ENCODE measurements at regions not wholly inside any gene's neighbourhood (a gene's known extent, or its start where the extent isn't known, plus 50 kb on each side); places are given as distances from the start of the nearest gene placed in this dataset.

DNA sequence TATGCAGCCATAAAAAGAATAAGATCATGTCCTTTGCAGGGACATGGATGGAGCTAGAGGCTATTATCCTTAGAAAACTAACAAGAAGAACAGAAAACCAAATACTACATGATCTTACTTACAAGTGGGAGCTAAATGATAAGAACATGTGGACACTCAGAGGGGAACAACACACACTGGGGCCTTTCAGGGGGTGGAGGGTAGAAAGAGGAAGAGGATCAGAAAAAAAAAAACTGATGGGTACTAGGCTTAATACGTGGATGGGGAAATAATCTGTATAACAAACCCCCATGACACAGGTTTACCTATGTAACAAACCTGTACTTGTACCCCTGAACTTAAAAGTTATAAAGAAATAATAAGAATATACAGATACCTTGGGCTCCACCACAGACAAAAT lies 514.2 kb downstream of the ARL4A start:
- H3K4me3 ChIP-seq: no peak overlapping the region
- ATAC-seq: no peak
- H3K9me3 ChIP-seq: no peaks in the 10 kb centered on the region
- intact Hi-C loops (cut with DNase I): no loop called here
- no peak for DNase-seq
- H3K27ac ChIP-seq: no peak overlapping the region
- no peaks in the 10 kb centered on the region for H3K36me3 ChIP-seq
- H3K4me1 ChIP-seq: no peaks in the 10 kb centered on the region
- H3K27me3 ChIP-seq (ENCODE audit: low read depth): no peaks in the 10 kb centered on the region
- TF ChIP-seq, protein P1, sequence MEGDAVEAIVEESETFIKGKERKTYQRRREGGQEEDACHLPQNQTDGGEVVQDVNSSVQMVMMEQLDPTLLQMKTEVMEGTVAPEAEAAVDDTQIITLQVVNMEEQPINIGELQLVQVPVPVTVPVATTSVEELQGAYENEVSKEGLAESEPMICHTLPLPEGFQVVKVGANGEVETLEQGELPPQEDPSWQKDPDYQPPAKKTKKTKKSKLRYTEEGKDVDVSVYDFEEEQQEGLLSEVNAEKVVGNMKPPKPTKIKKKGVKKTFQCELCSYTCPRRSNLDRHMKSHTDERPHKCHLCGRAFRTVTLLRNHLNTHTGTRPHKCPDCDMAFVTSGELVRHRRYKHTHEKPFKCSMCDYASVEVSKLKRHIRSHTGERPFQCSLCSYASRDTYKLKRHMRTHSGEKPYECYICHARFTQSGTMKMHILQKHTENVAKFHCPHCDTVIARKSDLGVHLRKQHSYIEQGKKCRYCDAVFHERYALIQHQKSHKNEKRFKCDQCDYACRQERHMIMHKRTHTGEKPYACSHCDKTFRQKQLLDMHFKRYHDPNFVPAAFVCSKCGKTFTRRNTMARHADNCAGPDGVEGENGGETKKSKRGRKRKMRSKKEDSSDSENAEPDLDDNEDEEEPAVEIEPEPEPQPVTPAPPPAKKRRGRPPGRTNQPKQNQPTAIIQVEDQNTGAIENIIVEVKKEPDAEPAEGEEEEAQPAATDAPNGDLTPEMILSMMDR (IDR thresholded peaks at IDR 0.05): no peak

DNA sequence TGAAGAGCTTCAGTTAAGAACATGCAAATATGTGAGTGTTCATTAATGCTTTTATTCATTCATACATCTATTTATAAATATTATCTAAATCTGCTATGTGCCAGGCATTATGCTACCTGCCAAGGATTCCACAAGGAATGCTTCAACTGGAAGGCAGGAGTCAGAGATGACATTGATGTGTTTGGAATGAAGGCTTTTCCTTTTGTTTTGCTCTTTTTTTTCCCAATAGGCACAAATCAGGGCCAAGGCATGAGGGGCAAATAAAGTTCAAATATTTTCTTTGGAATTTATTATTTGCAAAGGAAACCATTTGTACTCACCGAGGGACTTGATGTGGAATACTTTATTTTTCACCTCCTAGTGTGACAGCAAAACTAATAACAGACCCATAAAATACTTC lies 530.3 kb downstream of the ARL4A start:
- H3K9me3 ChIP-seq: no peaks in the 10 kb centered on the region
- DNase-seq (no peak), ATAC-seq (no peak)
- TF ChIP-seq, protein P1 (IDR thresholded peaks at IDR 0.05): no peak
- H3K4me3 ChIP-seq: no peak overlapping the region
- no peaks in the 10 kb centered on the region for H3K36me3 ChIP-seq
- no peak overlapping the region for H3K27ac ChIP-seq
- intact Hi-C loops (cut with DNase I): no loop called here
- no peaks in the 10 kb centered on the region for H3K27me3 ChIP-seq (ENCODE audit: low read depth)
- H3K4me1 ChIP-seq: no peaks in the 10 kb centered on the region

GRCh38 chr7:13225068-13225467 lies 537.6 kb downstream of the ARL4A start:
- intact Hi-C loops (cut with DNase I): no loop called here
- no peak overlapping the region for H3K27ac ChIP-seq
- H3K27me3 ChIP-seq (ENCODE audit: low read depth): no peaks in the 10 kb centered on the region
- H3K4me1 ChIP-seq: no peaks in the 10 kb centered on the region
- ATAC-seq (no peak), DNase-seq (no peak)
- H3K9me3 ChIP-seq: no peaks in the 10 kb centered on the region
- H3K4me3 ChIP-seq: no peak overlapping the region
- H3K36me3 ChIP-seq: no peaks in the 10 kb centered on the region
- TF ChIP-seq, protein P1 (IDR thresholded peaks at IDR 0.05): no peak

GRCh38 chr7:13226385-13226784 lies 539.0 kb downstream of the ARL4A start:
- Histone ChIP-seq H3K4me1 (no peaks in the 10 kb centered on the region), H3K9me3 (no peaks in the 10 kb centered on the region), H3K27ac (no peak overlapping the region), H3K4me3 (no peak overlapping the region), H3K27me3 (ENCODE audit: low read depth) (no peaks in the 10 kb centered on the region), H3K36me3 (no peaks in the 10 kb centered on the region)
- intact Hi-C loops (cut with DNase I): no loop called here
- ATAC-seq (no peak), DNase-seq (no peak)
- TF ChIP-seq, protein P1 (IDR thresholded peaks at IDR 0.05): no peak

GRCh38 chr7:13231216-13231615 lies 543.8 kb downstream of the ARL4A start:
- DNase-seq: no peak
- Histone ChIP-seq H3K27me3 (ENCODE audit: low read depth) (no peaks in the 10 kb centered on the region), H3K9me3 (no peaks in the 10 kb centered on the region), H3K27ac (no peak overlapping the region), H3K4me3 (no peak overlapping the region), H3K4me1 (no peaks in the 10 kb centered on the region), H3K36me3 (no peaks in the 10 kb centered on the region)
- ATAC-seq: no peak
- intact Hi-C loops (cut with DNase I): no loop called here
- TF ChIP-seq, protein P1 (IDR thresholded peaks at IDR 0.05): no peak

GRCh38 chr7:13235436-13235835 lies 548.0 kb downstream of the ARL4A start:
- H3K4me1 ChIP-seq: no peaks in the 10 kb centered on the region
- TF ChIP-seq, protein P1 (IDR thresholded peaks at IDR 0.05): no peak
- H3K9me3 ChIP-seq: no peaks in the 10 kb centered on the region
- H3K27me3 ChIP-seq (ENCODE audit: low read depth): no peaks in the 10 kb centered on the region
- intact Hi-C loops (cut with DNase I): no loop called here
- no peak overlapping the region for H3K4me3 ChIP-seq
- DNase-seq (no peak), ATAC-seq (no peak)
- H3K27ac ChIP-seq: no peak overlapping the region
- H3K36me3 ChIP-seq: no peaks in the 10 kb centered on the region

Measured in lower lobe of right lung (tissue), 2 donors.